ENCODE measurements at regions not wholly inside any gene's neighbourhood (a gene's known extent, or its start where the extent isn't known, plus 50 kb on each side); places are given as distances from the start of the nearest gene placed in this dataset.

GRCh38 chr2:144067506-144067905, 452.4 kb downstream of the ZEB2 start:
- no peak for TF ChIP-seq CTCF (IDR thresholded peaks at IDR 0.05; ENCODE audit: low read depth, low read length)
- no peak for DNase-seq (ENCODE audit: low read depth in 2 of 2)
- no peak overlapping the region for H3K4me3 ChIP-seq (replicated peaks in 1 of 2; ENCODE audit: low read depth in 2 of 2, low read length in 2 of 2)

- no peak overlapping the region for H3K4me3 ChIP-seq (replicated peaks in 1 of 2; ENCODE audit: low read depth in 2 of 2, low read length in 2 of 2)
- no peak for TF ChIP-seq CTCF (IDR thresholded peaks at IDR 0.05; ENCODE audit: low read depth, low read length)
- no peak for DNase-seq (ENCODE audit: low read depth in 2 of 2)
Observed at GRCh38 chr2:144063602-144064001, 456.3 kb downstream of the ZEB2 start.

- DNase-seq (ENCODE audit: low read depth in 2 of 2) = no peak
- no peak for TF ChIP-seq CTCF (IDR thresholded peaks at IDR 0.05; ENCODE audit: low read depth, low read length)
- no peak overlapping the region for H3K4me3 ChIP-seq (replicated peaks in 1 of 2; ENCODE audit: low read depth in 2 of 2, low read length in 2 of 2)
Observed at GRCh38 chr2:144054911-144055310, 465.0 kb downstream of the ZEB2 start.

- no peak for TF ChIP-seq CTCF (IDR thresholded peaks at IDR 0.05; ENCODE audit: low read depth, low read length)
- peak in 1 of 2 donors; percentile 12 for DNase-seq (ENCODE audit: low read depth in 2 of 2)
- no peak overlapping the region for H3K4me3 ChIP-seq (replicated peaks in 1 of 2; ENCODE audit: low read depth in 2 of 2, low read length in 2 of 2)
Observed at GRCh38 chr2:144052083-144052482, 467.8 kb downstream of the ZEB2 start.

GRCh38 chr2:144049137-144049536, 470.8 kb downstream of the ZEB2 start:
- no peak for TF ChIP-seq CTCF (IDR thresholded peaks at IDR 0.05; ENCODE audit: low read depth, low read length)
- DNase-seq (ENCODE audit: low read depth in 2 of 2) = no peak
- no peak overlapping the region for H3K4me3 ChIP-seq (replicated peaks in 1 of 2; ENCODE audit: low read depth in 2 of 2, low read length in 2 of 2)

- DNase-seq (ENCODE audit: low read depth in 2 of 2) = no peak
Observed at GRCh38 chr2:144048631-144049060, 471.3 kb downstream of the ZEB2 start.

More at GRCh38 chr2:144048631-144049060, 471.3 kb downstream of the ZEB2 start:
- no peak for TF ChIP-seq CTCF (IDR thresholded peaks at IDR 0.05; ENCODE audit: low read depth, low read length)
- no peak overlapping the region for H3K4me3 ChIP-seq (replicated peaks in 1 of 2; ENCODE audit: low read depth in 2 of 2, low read length in 2 of 2)
